H1 (cell line): ENCODE measurements at regions not wholly inside any gene's neighbourhood (a gene's known extent, or its start where the extent isn't known, plus 50 kb on each side); places are given as distances from the start of the nearest gene placed in this dataset.

Experiments used
- CTCF ChIA-PET: fragments of 300-600 bp; sonication (Branson Sonifier 250); formaldehyde crosslinking; loops from one replicate; lab custom pipeline; 2021; ENCODE audit not compliant: partially characterized antibody; lab: Charles Lee
- POLR2A ChIA-PET: fragments of 300-600 bp; sonication (Branson Sonifier 250); formaldehyde crosslinking; loops from one replicate; lab custom pipeline; 2021; ENCODE audit warnings: inconsistent platforms; ENCODE audit not compliant: partially characterized antibody; lab: Charles Lee
- DNase-seq, 2 experiments: peaks; one replicate each; pipeline versions ENCODE4 v3.0.0 to v3.0.0-alpha.2; 2010 to 2022; ENCODE audit warnings: low spot score in 2 of 2, low read depth in 1 of 2, mixed read lengths in 1 of 2
- FAIRE-seq: peaks from 2 replicates; lab custom pipeline; 2011; peaks lifted over from hg19 to GRCh38; lab: Jason Lieb, UNC
- H2AFZ ChIP-seq: 2 replicates; pipeline ENCODE4 v1.8.1; 2012; ENCODE audit warnings: low read length, inconsistent platforms
- H2AK5ac ChIP-seq: 2 replicates; pipeline ENCODE4 v1.6.1; 2013; ENCODE audit warnings: low read depth, low read length
- H2BK120ac ChIP-seq: replicated peaks from 2 replicates; pipeline ENCODE3; 2013; ENCODE audit warnings: low read depth, low read length, inconsistent platforms
- H2BK12ac ChIP-seq: 2 replicates; pipeline ENCODE4 v1.6.1; 2013; ENCODE audit warnings: low read depth, low read length
- H2BK15ac ChIP-seq: 2 replicates; pipeline ENCODE4 v1.6.1; 2013; ENCODE audit warnings: low read length
- H2BK20ac ChIP-seq: 2 replicates; pipeline ENCODE4 v1.6.1; 2013; ENCODE audit warnings: low read length
- H2BK5ac ChIP-seq: 2 replicates; pipeline ENCODE4 v1.6.1; 2013; ENCODE audit warnings: low read depth, low read length
- H3K14ac ChIP-seq: 2 replicates; pipeline ENCODE4 v1.6.1; 2013; ENCODE audit warnings: inconsistent platforms; ENCODE audit not compliant: insufficient read length
- H3K18ac ChIP-seq: 2 replicates; pipeline ENCODE4 v1.6.1; 2013; ENCODE audit warnings: low read length; ENCODE audit errors: extremely low read depth
- H3K23ac ChIP-seq: 2 replicates; pipeline ENCODE4 v1.6.1; 2013; ENCODE audit warnings: inconsistent platforms; ENCODE audit not compliant: insufficient read length
- H3K23me2 ChIP-seq: 2 replicates; pipeline ENCODE4 v1.6.1; 2013; ENCODE audit warnings: low read depth, low read length
- H3K27ac ChIP-seq: 2 replicates; pipeline ENCODE4 v1.6.1; 2011; ENCODE audit warnings: low read depth, low read length, inconsistent platforms
- H3K27me3 ChIP-seq, 4 experiments: replicated peaks in 1 of 4; 1 replicate in 1 of 4; 2 replicates in 3 of 4; pipeline versions ENCODE4 v1.6.1 to v1.8.1; 2011 to 2013; ENCODE audit warnings: low read length in 3 of 4, mild to moderate bottlenecking in 3 of 4, inconsistent platforms in 2 of 4, mixed read lengths in 2 of 4, moderate library complexity in 1 of 4; ENCODE audit not compliant: control insufficient read depth in 3 of 4, insufficient read depth in 3 of 4; ENCODE audit errors: extremely low read depth in 1 of 4
- H3K36me3 ChIP-seq, 4 experiments: 2 replicates each; pipeline versions ENCODE4 v1.6.1 to v1.8.1; 2011 to 2013; ENCODE audit warnings: mild to moderate bottlenecking in 4 of 4, low read length in 3 of 4, moderate library complexity in 2 of 4, control low read depth in 1 of 4, inconsistent platforms in 1 of 4; ENCODE audit not compliant: insufficient read depth in 4 of 4, control insufficient read depth in 2 of 4
- H3K4ac ChIP-seq: replicated peaks from 2 replicates; pipeline ENCODE3; 2013; ENCODE audit warnings: low read length, low read depth, mixed read lengths, inconsistent platforms; ENCODE audit not compliant: insufficient read length
- H3K4me1 ChIP-seq, 4 experiments: replicated peaks in 1 of 4; 1 replicate in 1 of 4; 2 replicates in 3 of 4; pipeline versions ENCODE4 v1.6.1 to v1.8.1; 2011 to 2013; ENCODE audit warnings: low read length in 3 of 4, inconsistent platforms in 2 of 4, mixed read lengths in 1 of 4; ENCODE audit not compliant: insufficient read depth in 4 of 4, control insufficient read depth in 3 of 4
- H3K4me2 ChIP-seq, 2 experiments: 2 replicates each; pipeline versions ENCODE4 v1.6.1 to v1.8.1; 2011 to 2013; ENCODE audit warnings: low read depth in 2 of 2, low read length in 2 of 2, control low read depth in 1 of 2, inconsistent platforms in 1 of 2, mild to moderate bottlenecking in 1 of 2; ENCODE audit not compliant: insufficient read depth in 1 of 2
- H3K4me3 ChIP-seq, 4 experiments: fragments of 200-600, 300-600 bp in 1 of 4; sonication (generic), shearing (Covaris generic), sonication (Bioruptor Twin) in 1 of 4; 2 replicates each; pipeline versions ENCODE4 v1.5.1 to v1.8.1; 2011 to 2016; ENCODE audit warnings: low read length in 4 of 4, low read depth in 3 of 4, control low read depth in 2 of 4, inconsistent platforms in 2 of 4, mild to moderate bottlenecking in 2 of 4, mixed read lengths in 1 of 4, moderate library complexity in 1 of 4; ENCODE audit not compliant: insufficient read depth in 2 of 4; ENCODE audit errors: extremely low read depth in 1 of 4
- H3K56ac ChIP-seq: replicated peaks from 2 replicates; pipeline ENCODE3; 2013; ENCODE audit warnings: low read depth, mild to moderate bottlenecking, mixed read lengths, low read length, inconsistent platforms; ENCODE audit not compliant: insufficient read length
- H3K79me1 ChIP-seq: 2 replicates; pipeline ENCODE4 v1.6.1; 2013; ENCODE audit warnings: low read depth, low read length, control low read depth
- H3K79me2 ChIP-seq, 2 experiments: 2 replicates each; pipeline versions ENCODE4 v1.6.1 to v1.8.1; 2012 to 2013; ENCODE audit warnings: low read length in 2 of 2, mild to moderate bottlenecking in 2 of 2, inconsistent platforms in 1 of 2; ENCODE audit not compliant: insufficient read depth in 2 of 2, control insufficient read depth in 1 of 2
- H3K9ac ChIP-seq, 4 experiments: replicated peaks in 1 of 4; 1 replicate in 1 of 4; 2 replicates in 3 of 4; pipeline versions ENCODE4 v1.6.1 to v1.8.1; 2011 to 2013; ENCODE audit warnings: low read depth in 3 of 4, low read length in 3 of 4, control low read depth in 2 of 4, mild to moderate bottlenecking in 2 of 4, moderate library complexity in 2 of 4, inconsistent platforms in 1 of 4; ENCODE audit errors: extremely low read depth in 1 of 4
- H3K9me3 ChIP-seq, 2 experiments: 2 replicates each; pipeline versions ENCODE4 v1.6.1 to v1.8.1; 2012 to 2013; ENCODE audit warnings: mild to moderate bottlenecking in 2 of 2, moderate library complexity in 2 of 2, control low read depth in 1 of 2, inconsistent platforms in 1 of 2, low read depth in 1 of 2, low read length in 1 of 2, mixed read lengths in 1 of 2; ENCODE audit not compliant: insufficient read depth in 2 of 2
- H4K20me1 ChIP-seq, 2 experiments: replicated peaks in 1 of 2; 2 replicates each; pipeline versions ENCODE3 to v1.8.1; 2011 to 2013; ENCODE audit warnings: inconsistent platforms in 2 of 2, low read length in 2 of 2, mild to moderate bottlenecking in 1 of 2; ENCODE audit not compliant: insufficient read depth in 2 of 2, control insufficient read depth in 1 of 2
- H4K5ac ChIP-seq: 2 replicates; pipeline ENCODE4 v1.6.1; 2013; ENCODE audit warnings: low read length, low read depth, mixed read lengths, inconsistent platforms; ENCODE audit not compliant: insufficient read length
- H4K8ac ChIP-seq: 2 replicates; pipeline ENCODE4 v1.8.0; 2013; ENCODE audit warnings: mild to moderate bottlenecking, moderate library complexity, low read length, inconsistent platforms; ENCODE audit not compliant: insufficient read depth; ENCODE audit errors: extremely low read depth
- H4K91ac ChIP-seq: replicated peaks from 2 replicates; pipeline ENCODE3; 2013; ENCODE audit warnings: low read length, mixed read lengths, inconsistent platforms; ENCODE audit not compliant: insufficient read length
- PHF8 ChIP-seq: fragments of 200-600 bp; sonication (generic); conservative IDR thresholded peaks from 2 replicates; pipeline ENCODE4 v1.7.1; 2012; ENCODE audit warnings: low read depth, mild to moderate bottlenecking, inconsistent platforms, low read length, moderate library complexity
- RAD21 ChIP-seq, 2 experiments: IDR thresholded peaks in 1 of 2; conservative IDR thresholded peaks in 1 of 2; 2 replicates each; pipeline ENCODE4 v1.6.1; 2011; ENCODE audit warnings: low read depth in 2 of 2, low read length in 2 of 2, improper control_type of control experiment in 1 of 2, inconsistent platforms in 1 of 2, mild to moderate bottlenecking in 1 of 2, moderate library complexity in 1 of 2
- YY1 ChIP-seq: IDR thresholded peaks from 2 replicates; pipeline ENCODE4 v1.6.1; 2011; ENCODE audit warnings: low read depth, mild to moderate bottlenecking, low read length
- WGBS, 2 experiments: shearing (Covaris generic) in 1 of 2; methylation state at CpG; one replicate each; pipeline versions ENCODE4 v1.1.6 to v1.1.7; 2013 to 2015; ENCODE audit warnings: low lambda C conversion rate in 2 of 2, mixed read lengths in 2 of 2, inconsistent platforms in 1 of 2, low coverage in 1 of 2, missing lambda C conversion rate in 1 of 2; ENCODE audit not compliant: insufficient replicate concordance in 2 of 2, insufficient coverage in 1 of 2, insufficient read length in 1 of 2; ENCODE audit errors: extremely low coverage in 1 of 2, missing lambda C conversion rate in 1 of 2; 5-methylcytosine and 5-hydroxymethylcytosine counted together
- TF ChIP-seq, protein P1 (sequence below), 3 experiments: IDR thresholded peaks; 1 replicate in 2 of 3; 2 replicates in 1 of 3; pipeline versions ENCODE4 v1.5.1 to v1.6.1; 2011; ENCODE audit warnings: low read length in 3 of 3, mild to moderate bottlenecking in 3 of 3, inconsistent platforms in 2 of 3, low read depth in 1 of 3, moderate library complexity in 1 of 3; ENCODE audit not compliant: insufficient read depth in 1 of 3; ENCODE audit errors: control extremely low read depth in 1 of 3

DNA sequence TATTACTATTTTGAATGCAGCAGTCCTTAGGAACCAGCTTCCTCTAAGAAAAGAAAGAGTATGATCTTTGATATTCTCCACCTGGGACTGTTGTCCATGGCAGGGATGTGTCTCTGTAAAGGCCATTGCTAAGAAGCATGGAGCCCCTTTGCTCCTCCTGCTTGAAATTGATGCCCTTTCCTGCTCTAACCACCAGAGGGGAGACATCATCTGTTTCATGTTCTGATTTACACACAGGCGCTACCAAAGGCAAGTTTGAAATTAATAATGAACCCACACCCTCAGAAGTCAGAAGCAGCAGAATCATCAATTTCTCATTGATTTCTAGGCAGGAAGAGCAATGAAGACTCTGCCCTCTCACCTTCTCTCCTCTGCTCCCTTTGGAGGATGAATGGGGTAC lies 253.8 kb downstream of the RMST start:
- Histone ChIP-seq H3K4ac (no peak overlapping the region), H2AFZ (0 out of 2 replicates have a peak overlapping the region, but pooled peaks have one; percentile 61), H4K8ac (no peak overlapping the region), H3K4me1 (peaks cover 2 to 7% (median 3%) of the 10 kb centered on the region in 4 experiments; a peak in 6 of 7 replicates), H4K20me1 (no peaks in the 10 kb centered on the region), H2BK120ac (no peak overlapping the region), H4K5ac (no peak overlapping the region), H3K56ac (no peak overlapping the region), H2BK15ac (no peak overlapping the region), H3K27ac (no peak overlapping the region), H3K27me3 (no peaks in the 10 kb centered on the region), H3K4me3 (no peak overlapping the region), H3K9me3 (no peaks in the 10 kb centered on the region), H3K4me2 (no peak overlapping the region), H3K79me1 (no peaks in the 10 kb centered on the region), H2BK12ac (no peak overlapping the region), H3K36me3 (no peaks in the 10 kb centered on the region), H3K18ac (no peak overlapping the region), H3K9ac (no peak overlapping the region), H3K79me2 (no peaks in the 10 kb centered on the region), H3K23ac (no peak overlapping the region), H2BK5ac (no peak overlapping the region), H4K91ac (no peak overlapping the region), H3K14ac (no peak overlapping the region), H2BK20ac (no peak overlapping the region), H3K23me2 (no peaks in the 10 kb centered on the region), H2AK5ac (no peak overlapping the region)
- DNase-seq (peak in 1 of 2 experiments; percentile 13), FAIRE-seq (peak; percentile 70)
- CTCF ChIA-PET: interaction anchor here (0.6 to 5.7 kb wide), 13 partner anchors 16 to 726 kb away, joined by 3 to 62 read pairs (median 3); no protein-coding TSS in a partner anchor
- peak; percentile 82 to 88 for TF ChIP-seq RAD21 (IDR thresholded peaks at IDR 0.05 in 1 of 2, conservative IDR thresholded peaks at IDR 0.05 in 1 of 2; ENCODE audit: low read depth in 2 of 2, low read length in 2 of 2)
- TF ChIP-seq, protein P1, sequence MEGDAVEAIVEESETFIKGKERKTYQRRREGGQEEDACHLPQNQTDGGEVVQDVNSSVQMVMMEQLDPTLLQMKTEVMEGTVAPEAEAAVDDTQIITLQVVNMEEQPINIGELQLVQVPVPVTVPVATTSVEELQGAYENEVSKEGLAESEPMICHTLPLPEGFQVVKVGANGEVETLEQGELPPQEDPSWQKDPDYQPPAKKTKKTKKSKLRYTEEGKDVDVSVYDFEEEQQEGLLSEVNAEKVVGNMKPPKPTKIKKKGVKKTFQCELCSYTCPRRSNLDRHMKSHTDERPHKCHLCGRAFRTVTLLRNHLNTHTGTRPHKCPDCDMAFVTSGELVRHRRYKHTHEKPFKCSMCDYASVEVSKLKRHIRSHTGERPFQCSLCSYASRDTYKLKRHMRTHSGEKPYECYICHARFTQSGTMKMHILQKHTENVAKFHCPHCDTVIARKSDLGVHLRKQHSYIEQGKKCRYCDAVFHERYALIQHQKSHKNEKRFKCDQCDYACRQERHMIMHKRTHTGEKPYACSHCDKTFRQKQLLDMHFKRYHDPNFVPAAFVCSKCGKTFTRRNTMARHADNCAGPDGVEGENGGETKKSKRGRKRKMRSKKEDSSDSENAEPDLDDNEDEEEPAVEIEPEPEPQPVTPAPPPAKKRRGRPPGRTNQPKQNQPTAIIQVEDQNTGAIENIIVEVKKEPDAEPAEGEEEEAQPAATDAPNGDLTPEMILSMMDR (IDR thresholded peaks at IDR 0.05; ENCODE audit: control extremely low read depth in 1 of 3, insufficient read depth in 1 of 3, low read depth in 1 of 3, low read length in 3 of 3): peak in 2 of 3 experiments; percentile 62 to 69; a peak in 3 of 4 replicates
- TF ChIP-seq PHF8: no peak
- 0 out of 2 replicates have a peak, but pooled peaks have one; percentile 13 for TF ChIP-seq YY1
- POLR2A ChIA-PET: no interaction called here
- WGBS, 2 experiments: 88% methylated on average over 1 of the region's 1 CpG; no CpG with 5 or more reads in 1 of the 2 experiments
